Medulla oblongata (tissue), 1 donor: ENCODE measurements at regions not wholly inside any gene's neighbourhood (a gene's known extent, or its start where the extent isn't known, plus 50 kb on each side); places are given as distances from the start of the nearest gene placed in this dataset.

ENCODE experiments used
- DNase-seq: peaks from one replicate; pipeline ENCODE4 v3.0.0-alpha.2; 2015; ENCODE audit errors: extremely low spot score

GRCh38 chr4:173700650-173701049, 170.6 kb upstream of the HAND2 start:
- DNase-seq, result no peak

GRCh38 chr4:173699841-173700475, 169.9 kb upstream of the HAND2 start:
- DNase-seq, result no peak

- DNase-seq, result no peak
Measured at GRCh38 chr4:173698557-173699262, 168.7 kb upstream of the HAND2 start.

- DNase-seq, result no peak
Measured at GRCh38 chr4:173697840-173698239, 167.8 kb upstream of the HAND2 start.

- DNase-seq, result no peak
Measured at GRCh38 chr4:173696551-173696950, 166.5 kb upstream of the HAND2 start.

GRCh38 chr4:173696011-173696410, 166.0 kb upstream of the HAND2 start:
- DNase-seq, result no peak

GRCh38 chr4:173685831-173686210, 155.8 kb upstream of the HAND2 start:
- no peak for DNase-seq

- no peak for DNase-seq
Measured at GRCh38 chr4:173685165-173685830, 155.3 kb upstream of the HAND2 start.

GRCh38 chr4:173684223-173684622, 154.2 kb upstream of the HAND2 start:
- no peak for DNase-seq

GRCh38 chr4:173682609-173683008, 152.6 kb upstream of the HAND2 start:
- no peak for DNase-seq

GRCh38 chr4:173680278-173680677, 150.2 kb upstream of the HAND2 start:
- no peak for DNase-seq

GRCh38 chr4:173675446-173675845, 145.4 kb upstream of the HAND2 start:
- no peak for DNase-seq

- no peak for DNase-seq
Measured at GRCh38 chr4:173669460-173670179, 139.6 kb upstream of the HAND2 start.

GRCh38 chr4:173661001-173661400, 131.0 kb upstream of the HAND2 start:
- DNase-seq, result no peak

GRCh38 chr4:173656898-173657297, 126.9 kb upstream of the HAND2 start:
- DNase-seq, result no peak

GRCh38 chr4:173652283-173652931, 122.4 kb upstream of the HAND2 start:
- no peak for DNase-seq

- DNase-seq, result no peak
Measured at GRCh38 chr4:173651651-173652282, 121.7 kb upstream of the HAND2 start.

- DNase-seq, result no peak
Measured at GRCh38 chr4:173647902-173648301, 117.9 kb upstream of the HAND2 start.

- no peak for DNase-seq
Measured at GRCh38 chr4:173642509-173642908, 112.5 kb upstream of the HAND2 start.

GRCh38 chr4:173635395-173635794, 105.4 kb upstream of the HAND2 start:
- no peak for DNase-seq

- DNase-seq, result no peak
Measured at GRCh38 chr4:173626277-173626676, 96.2 kb upstream of the HAND2 start.
